Mesodermal cell (in vitro differentiated cells): ENCODE measurements at regions not wholly inside any gene's neighbourhood (a gene's known extent, or its start where the extent isn't known, plus 50 kb on each side); places are given as distances from the start of the nearest gene placed in this dataset.

Experiments used
- H3K27ac ChIP-seq: 2 replicates; pipeline ENCODE4 v1.7.0; 2013; ENCODE audit warnings: mild to moderate bottlenecking, low read depth, low read length, moderate library complexity; ENCODE audit not compliant: severe bottlenecking
- H3K36me3 ChIP-seq: 2 replicates; pipeline ENCODE4 v1.7.1; 2013; ENCODE audit warnings: mild to moderate bottlenecking, low read length, moderate library complexity; ENCODE audit not compliant: control insufficient read depth, insufficient read depth
- H3K4me1 ChIP-seq: one replicate; pipeline ENCODE4 v1.7.1; 2013; ENCODE audit warnings: mild to moderate bottlenecking, low read length; ENCODE audit not compliant: insufficient read depth, control insufficient read depth, poor library complexity, severe bottlenecking
- H3K4me3 ChIP-seq: 2 replicates; pipeline ENCODE4 v1.7.0; 2013; ENCODE audit warnings: low read length, control low read depth, mild to moderate bottlenecking; ENCODE audit not compliant: insufficient read depth, poor library complexity, severe bottlenecking; ENCODE audit errors: extremely low read depth
- H3K9me3 ChIP-seq: 2 replicates; pipeline ENCODE4 v1.7.1; 2013; ENCODE audit warnings: mild to moderate bottlenecking, low read length, moderate library complexity; ENCODE audit not compliant: control insufficient read depth
- WGBS, 2 experiments: methylation state at CpG; one replicate each; pipeline ENCODE4 v1.1.5; 2013; ENCODE audit warnings: missing lambda C conversion rate in 2 of 2; ENCODE audit not compliant: insufficient coverage in 2 of 2; 5-methylcytosine and 5-hydroxymethylcytosine counted together

- no peak overlapping the region for H3K27ac ChIP-seq
- no peak overlapping the region for H3K4me3 ChIP-seq
- no peaks in the 10 kb centered on the region for H3K9me3 ChIP-seq
- 83 to 91% methylated on average over 1 of the region's 1 CpG for WGBS, 2 experiments
- no peaks in the 10 kb centered on the region for H3K4me1 ChIP-seq
- H3K36me3 ChIP-seq, result no peaks in the 10 kb centered on the region
Measured at GRCh38 chr10:44607116-44607515, 222.2 kb upstream of the CXCL12 start.

- H3K4me1 ChIP-seq, result no peaks in the 10 kb centered on the region
- no peaks in the 10 kb centered on the region for H3K9me3 ChIP-seq
- H3K36me3 ChIP-seq, result no peaks in the 10 kb centered on the region
- no CpG with 5 or more reads among the region's 3 CpGs for WGBS, 2 experiments
- no peak overlapping the region for H3K27ac ChIP-seq
- H3K4me3 ChIP-seq, result no peak overlapping the region
Measured at GRCh38 chr10:44618910-44619309, 234.0 kb upstream of the CXCL12 start.

- Histone ChIP-seq H3K9me3 (no peaks in the 10 kb centered on the region), H3K4me3 (no peak overlapping the region), H3K36me3 (no peaks in the 10 kb centered on the region), H3K4me1 (no peaks in the 10 kb centered on the region), H3K27ac (no peak overlapping the region)
- 0% methylated on average over 1 of the region's 1 CpG; no CpG with 5 or more reads in 1 of the 2 experiments for WGBS, 2 experiments
Measured at GRCh38 chr10:44619521-44619920, 234.6 kb upstream of the CXCL12 start.

- H3K9me3 ChIP-seq, result no peaks in the 10 kb centered on the region
- no peaks in the 10 kb centered on the region for H3K36me3 ChIP-seq
- no peaks in the 10 kb centered on the region for H3K4me1 ChIP-seq
- no peak overlapping the region for H3K27ac ChIP-seq
- no peak overlapping the region for H3K4me3 ChIP-seq
- WGBS, 2 experiments, result 100% methylated on average over 1 to 2 of the region's 3 CpGs
Measured at GRCh38 chr10:44619975-44620374, 235.1 kb upstream of the CXCL12 start.

- Histone ChIP-seq H3K4me3 (no peak overlapping the region), H3K4me1 (no peaks in the 10 kb centered on the region), H3K36me3 (no peaks in the 10 kb centered on the region), H3K27ac (no peak overlapping the region), H3K9me3 (no peaks in the 10 kb centered on the region)
- 90 to 100% methylated on average over 1 to 3 of the region's 6 CpGs for WGBS, 2 experiments
Measured at GRCh38 chr10:44627591-44628354, 242.9 kb upstream of the CXCL12 start.

- Histone ChIP-seq H3K4me3 (no peak overlapping the region), H3K36me3 (no peaks in the 10 kb centered on the region), H3K27ac (no peak overlapping the region), H3K4me1 (no peaks in the 10 kb centered on the region), H3K9me3 (no peaks in the 10 kb centered on the region)
- 82% methylated on average over 1 of the region's 2 CpGs; no CpG with 5 or more reads in 1 of the 2 experiments for WGBS, 2 experiments
Measured at GRCh38 chr10:44628921-44629320, 244.0 kb upstream of the CXCL12 start.

- 75 to 86% methylated on average over 1 of the region's 1 CpG for WGBS, 2 experiments
- Histone ChIP-seq H3K27ac (no peak overlapping the region), H3K36me3 (no peaks in the 10 kb centered on the region), H3K9me3 (no peaks in the 10 kb centered on the region), H3K4me1 (no peaks in the 10 kb centered on the region), H3K4me3 (no peak overlapping the region)
Measured at GRCh38 chr10:44635176-44635575, 250.3 kb upstream of the CXCL12 start.

- no peaks in the 10 kb centered on the region for H3K36me3 ChIP-seq
- H3K9me3 ChIP-seq, result no peaks in the 10 kb centered on the region
- 83 to 100% methylated on average over 1 of the region's 3 CpGs for WGBS, 2 experiments
- no peak overlapping the region for H3K27ac ChIP-seq
- no peaks in the 10 kb centered on the region for H3K4me1 ChIP-seq
- H3K4me3 ChIP-seq, result no peak overlapping the region
Measured at GRCh38 chr10:44636625-44637024, 251.7 kb upstream of the CXCL12 start.

GRCh38 chr10:44640429-44640828 is 255.5 kb upstream of the CXCL12 start:
- Histone ChIP-seq H3K27ac (no peak overlapping the region), H3K36me3 (no peaks in the 10 kb centered on the region), H3K4me1 (no peaks in the 10 kb centered on the region), H3K4me3 (no peak overlapping the region), H3K9me3 (no peaks in the 10 kb centered on the region)
- WGBS, 2 experiments, result 87 to 91% methylated on average over 3 to 6 of the region's 7 CpGs

GRCh38 chr10:44647473-44647872 is 262.6 kb upstream of the CXCL12 start:
- H3K9me3 ChIP-seq, result no peaks in the 10 kb centered on the region
- no peak overlapping the region for H3K4me3 ChIP-seq
- H3K27ac ChIP-seq, result no peak overlapping the region
- H3K4me1 ChIP-seq, result no peaks in the 10 kb centered on the region
- no peaks in the 10 kb centered on the region for H3K36me3 ChIP-seq
- WGBS, 2 experiments, result 83 to 100% methylated on average over 1 to 2 of the region's 2 CpGs

GRCh38 chr10:44647877-44648542 is 263.1 kb upstream of the CXCL12 start:
- 82 to 89% methylated on average over 6 to 7 of the region's 10 CpGs for WGBS, 2 experiments
- Histone ChIP-seq H3K36me3 (no peaks in the 10 kb centered on the region), H3K27ac (no peak overlapping the region), H3K9me3 (no peaks in the 10 kb centered on the region), H3K4me3 (no peak overlapping the region), H3K4me1 (no peaks in the 10 kb centered on the region)
